Adrenal gland (tissue), 5 donors: ENCODE measurements at regions not wholly inside any gene's neighbourhood (a gene's known extent, or its start where the extent isn't known, plus 50 kb on each side); places are given as distances from the start of the nearest gene placed in this dataset.

Experiments used
- POLR2A ChIP-seq, 2 donors: fragments of 450-650 bp; IDR thresholded peaks; one replicate each; pipeline ENCODE4 v1.6.1; 2017; ENCODE audit warnings: antibody characterized with exemption in 2 of 2, mild to moderate bottlenecking in 2 of 2, moderate library complexity in 1 of 2
- TF ChIP-seq, protein P1 (sequence below), 6 experiments: fragments of 450-650 bp in 4 of 6; fragments of 200-600 bp in 2 of 6; sonication (generic) in 1 of 6; IDR thresholded peaks; 1 replicate in 5 of 6; 2 replicates in 1 of 6; pipeline versions ENCODE4 v1.5.1 to v1.8.0; 2016 to 2021; ENCODE audit warnings: antibody characterized with exemption in 6 of 6, mild to moderate bottlenecking in 2 of 6, moderate library complexity in 1 of 6
- donor health status: DM: no; HTN: no; CAD: no.

DNA sequence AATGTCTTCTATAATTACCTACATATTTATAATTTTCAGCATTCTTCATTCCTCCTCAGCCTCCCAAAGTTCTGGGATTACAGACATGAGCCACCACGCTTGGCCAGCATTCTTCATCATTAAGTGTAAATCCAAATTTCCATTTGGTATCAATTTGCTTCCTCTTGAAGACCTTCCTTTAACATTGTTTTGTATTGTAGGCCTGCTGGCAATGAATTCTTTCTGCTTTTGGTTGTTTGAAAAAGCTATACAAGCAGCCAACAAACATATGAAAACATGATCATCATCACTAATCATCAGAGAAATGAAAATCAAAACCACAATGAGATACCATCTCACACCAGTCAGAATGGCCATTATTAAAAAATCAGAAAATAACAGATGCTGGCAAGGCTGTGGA, 56.4 kb downstream of the GCNT4 start:
- TF ChIP-seq, protein P1, sequence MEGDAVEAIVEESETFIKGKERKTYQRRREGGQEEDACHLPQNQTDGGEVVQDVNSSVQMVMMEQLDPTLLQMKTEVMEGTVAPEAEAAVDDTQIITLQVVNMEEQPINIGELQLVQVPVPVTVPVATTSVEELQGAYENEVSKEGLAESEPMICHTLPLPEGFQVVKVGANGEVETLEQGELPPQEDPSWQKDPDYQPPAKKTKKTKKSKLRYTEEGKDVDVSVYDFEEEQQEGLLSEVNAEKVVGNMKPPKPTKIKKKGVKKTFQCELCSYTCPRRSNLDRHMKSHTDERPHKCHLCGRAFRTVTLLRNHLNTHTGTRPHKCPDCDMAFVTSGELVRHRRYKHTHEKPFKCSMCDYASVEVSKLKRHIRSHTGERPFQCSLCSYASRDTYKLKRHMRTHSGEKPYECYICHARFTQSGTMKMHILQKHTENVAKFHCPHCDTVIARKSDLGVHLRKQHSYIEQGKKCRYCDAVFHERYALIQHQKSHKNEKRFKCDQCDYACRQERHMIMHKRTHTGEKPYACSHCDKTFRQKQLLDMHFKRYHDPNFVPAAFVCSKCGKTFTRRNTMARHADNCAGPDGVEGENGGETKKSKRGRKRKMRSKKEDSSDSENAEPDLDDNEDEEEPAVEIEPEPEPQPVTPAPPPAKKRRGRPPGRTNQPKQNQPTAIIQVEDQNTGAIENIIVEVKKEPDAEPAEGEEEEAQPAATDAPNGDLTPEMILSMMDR (IDR thresholded peaks at IDR 0.05), result no peak
- TF ChIP-seq POLR2A (IDR thresholded peaks at IDR 0.05), result no peak
